BLaER1 treated with 17β-estradiol and CSF1 and Interleukin-3, amounts not matched to agents 10 nM and 100 nM (cell line): ENCODE measurements at regions not wholly inside any gene's neighbourhood (a gene's known extent, or its start where the extent isn't known, plus 50 kb on each side); places are given as distances from the start of the nearest gene placed in this dataset.
"Not testable (repeated sequence)": the region's sequence is repeated elsewhere in the genome, so short reads cannot be mapped to it uniquely, and the experiment has no call there.

Experiments
- H3K27ac ChIP-seq, 11 experiments: shearing (Covaris generic); formaldehyde crosslinking; 2 replicates each; pipeline ENCODE4 v1.8.1; 2022
- H3K27me3 ChIP-seq, 11 experiments: shearing (Covaris generic); formaldehyde crosslinking; 2 replicates each; pipeline ENCODE4 v1.8.1; 2022
- H3K36me3 ChIP-seq, 11 experiments: shearing (Covaris generic); formaldehyde crosslinking; 2 replicates each; pipeline ENCODE4 v1.8.1; 2022
- H3K4me1 ChIP-seq, 10 experiments: shearing (Covaris generic); formaldehyde crosslinking; 2 replicates each; pipeline ENCODE4 v1.8.1; 2022
- H3K4me2 ChIP-seq, 11 experiments: shearing (Covaris generic); formaldehyde crosslinking; 2 replicates each; pipeline ENCODE4 v1.8.1; 2022
- H3K4me3 ChIP-seq, 10 experiments: shearing (Covaris generic); formaldehyde crosslinking; 2 replicates each; pipeline ENCODE4 v1.8.1; 2022
- H3K9ac ChIP-seq, 11 experiments: shearing (Covaris generic); formaldehyde crosslinking; 2 replicates each; pipeline ENCODE4 v1.8.1; 2022
- H3K9me3 ChIP-seq, 11 experiments: shearing (Covaris generic); formaldehyde crosslinking; replicated peaks in 1 of 11; 2 replicates each; pipeline ENCODE4 v1.8.1; 2022
- H4K20me1 ChIP-seq, 11 experiments: shearing (Covaris generic); formaldehyde crosslinking; 2 replicates each; pipeline ENCODE4 v1.8.1; 2022
- Cebpa-rat ChIP-seq, 11 experiments: shearing (Covaris generic); IDR thresholded peaks; 2 replicates each; pipeline ENCODE4 v1.8.1; 2022

GRCh38 chr11:109062871-109063270, 359.1 kb upstream of the C11orf87 start:
- no peaks in the 10 kb centered on the region for H3K4me1 ChIP-seq
- no peaks in the 10 kb centered on the region for H3K27me3 ChIP-seq
- no peaks in the 10 kb centered on the region for H3K36me3 ChIP-seq
- H3K9me3 ChIP-seq = no peaks in the 10 kb centered on the region
- no peak overlapping the region for H3K9ac ChIP-seq
- H3K4me3 ChIP-seq = no peak overlapping the region
- H3K4me2 ChIP-seq = no peak overlapping the region
- no peaks in the 10 kb centered on the region for H4K20me1 ChIP-seq
- no peak for TF ChIP-seq Cebpa-rat (IDR thresholded peaks at IDR 0.05)
- no peak overlapping the region for H3K27ac ChIP-seq

GRCh38 chr11:109064618-109065311, 357.2 kb upstream of the C11orf87 start:
- not testable (repeated sequence) for H4K20me1 ChIP-seq, H3K4me3 ChIP-seq, H3K36me3 ChIP-seq, H3K9ac ChIP-seq, H3K27ac ChIP-seq, H3K4me2 ChIP-seq, H3K27me3 ChIP-seq, H3K9me3 ChIP-seq, H3K4me1 ChIP-seq

- no peak for TF ChIP-seq Cebpa-rat (IDR thresholded peaks at IDR 0.05)
- H3K9me3 ChIP-seq = peaks cover 0 to 11% (median 5%) of the 10 kb centered on the region in 11 experiments; a peak in 6 of 22 replicates
- H3K4me3 ChIP-seq = no peak overlapping the region
- no peaks in the 10 kb centered on the region for H4K20me1 ChIP-seq
- no peaks in the 10 kb centered on the region for H3K4me1 ChIP-seq
- no peak overlapping the region for H3K4me2 ChIP-seq
- no peak overlapping the region for H3K27ac ChIP-seq
- no peak overlapping the region for H3K9ac ChIP-seq
- no peaks in the 10 kb centered on the region for H3K36me3 ChIP-seq
- H3K27me3 ChIP-seq = no peaks in the 10 kb centered on the region
These were observed 350.7 kb upstream of the C11orf87 start for GRCh38 chr11:109071262-109071661.

DNA sequence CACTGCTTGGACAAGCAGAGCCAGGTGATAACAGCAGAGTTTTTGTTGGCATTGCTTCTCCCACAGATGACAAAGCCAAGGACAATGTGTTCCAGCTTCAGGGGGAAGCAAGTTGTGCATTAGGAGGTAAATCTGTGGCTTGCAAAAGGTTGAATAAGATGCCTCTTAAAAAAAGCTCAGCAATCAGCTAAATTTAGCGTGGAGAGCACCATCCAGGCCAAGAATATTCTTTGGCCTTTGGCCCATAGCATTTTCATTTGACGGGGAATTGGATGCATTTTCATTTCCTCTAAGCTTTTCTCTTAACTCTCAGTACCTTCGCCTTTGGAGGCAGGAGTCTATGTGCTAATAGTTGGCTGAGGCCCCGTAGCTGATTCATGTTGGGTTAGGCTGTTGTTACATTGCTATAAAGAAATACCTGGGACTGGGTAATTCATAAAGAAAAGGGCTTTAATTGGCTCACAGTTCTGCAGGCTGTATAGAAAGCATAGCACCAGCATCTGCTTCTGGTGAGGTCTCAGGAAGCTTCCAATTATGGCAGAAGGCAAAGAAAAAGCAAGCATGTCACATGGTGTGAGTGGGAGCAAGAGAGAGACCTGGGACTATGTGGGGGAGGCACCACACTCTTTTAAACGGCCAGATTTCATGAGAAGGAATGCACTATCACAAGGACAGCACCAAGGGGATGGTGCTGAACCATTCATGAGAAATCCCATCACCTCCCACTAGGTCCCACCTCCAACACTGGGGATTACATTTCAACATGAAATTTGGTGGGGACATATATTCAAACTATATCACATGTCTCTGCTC, 350.1 kb upstream of the C11orf87 start:
- no peak overlapping the region for H3K9ac ChIP-seq
- no peaks in the 10 kb centered on the region for H4K20me1 ChIP-seq
- no peak for TF ChIP-seq Cebpa-rat (IDR thresholded peaks at IDR 0.05)
- H3K27ac ChIP-seq = no peak overlapping the region
- H3K4me3 ChIP-seq = no peak overlapping the region
- peaks cover 0 to 11% (median 5%) of the 10 kb centered on the region in 11 experiments; a peak in 6 of 22 replicates for H3K9me3 ChIP-seq
- H3K4me1 ChIP-seq = no peaks in the 10 kb centered on the region
- no peaks in the 10 kb centered on the region for H3K27me3 ChIP-seq
- no peaks in the 10 kb centered on the region for H3K36me3 ChIP-seq
- H3K4me2 ChIP-seq = no peak overlapping the region

DNA sequence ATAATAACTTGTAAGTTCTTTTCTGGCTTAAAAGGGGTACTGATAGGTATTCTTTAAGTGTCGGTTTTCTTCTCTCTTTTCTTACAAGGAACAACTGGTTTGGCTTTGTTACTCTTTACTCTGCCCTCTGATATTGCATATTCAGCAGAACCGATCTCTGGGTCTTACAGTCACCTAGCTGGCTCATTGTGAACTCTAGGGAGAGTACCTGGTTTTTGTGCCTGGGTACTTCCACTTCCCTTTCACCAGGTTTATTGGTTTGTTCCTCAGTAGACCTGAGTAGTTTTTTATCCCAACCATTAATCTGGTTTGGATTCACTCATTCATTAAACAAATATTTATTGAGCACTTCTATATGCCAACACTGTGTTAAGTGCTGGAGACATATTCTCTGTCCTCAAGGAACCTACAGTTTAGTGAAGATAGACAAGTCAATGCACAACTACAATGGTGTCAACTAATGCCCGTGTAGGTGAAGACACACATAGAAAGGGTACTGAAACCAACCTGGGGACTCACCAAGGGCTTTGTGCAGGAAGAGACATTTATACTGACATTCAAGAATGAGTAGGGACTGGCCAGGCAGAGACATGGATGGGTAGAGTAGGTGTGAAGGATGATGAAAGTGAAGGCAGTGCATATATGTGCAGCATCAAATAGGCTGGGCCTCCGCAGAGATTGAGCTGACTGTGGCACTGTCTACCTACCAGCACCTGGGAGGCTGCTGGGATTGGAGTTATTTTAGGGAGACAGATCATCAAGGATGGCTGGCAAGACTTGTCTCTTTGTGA, 348.8 kb upstream of the C11orf87 start:
- Histone ChIP-seq H3K27me3 (no peaks in the 10 kb centered on the region), H3K4me2 (no peak overlapping the region), H3K4me3 (no peak overlapping the region), H3K4me1 (no peaks in the 10 kb centered on the region), H3K9me3 (peaks cover 0 to 11% (median 5%) of the 10 kb centered on the region in 11 experiments; a peak in 6 of 22 replicates), H3K27ac (no peak overlapping the region), H3K36me3 (no peaks in the 10 kb centered on the region), H4K20me1 (no peaks in the 10 kb centered on the region), H3K9ac (no peak overlapping the region)
- no peak for TF ChIP-seq Cebpa-rat (IDR thresholded peaks at IDR 0.05)

GRCh38 chr11:109075976-109076375, 346.0 kb upstream of the C11orf87 start:
- Histone ChIP-seq H4K20me1 (no peaks in the 10 kb centered on the region), H3K36me3 (no peaks in the 10 kb centered on the region), H3K27ac (no peak overlapping the region), H3K27me3 (no peaks in the 10 kb centered on the region), H3K4me1 (no peaks in the 10 kb centered on the region), H3K4me3 (no peak overlapping the region), H3K4me2 (no peak overlapping the region), H3K9ac (no peak overlapping the region), H3K9me3 (peaks cover 0 to 1% (median 0%) of the 10 kb centered on the region in 11 experiments; a peak in 2 of 22 replicates)
- TF ChIP-seq Cebpa-rat (IDR thresholded peaks at IDR 0.05) = no peak

- no peaks in the 10 kb centered on the region for H3K4me1 ChIP-seq
- H3K27me3 ChIP-seq = no peaks in the 10 kb centered on the region
- H3K4me3 ChIP-seq = no peak overlapping the region
- H3K36me3 ChIP-seq = no peaks in the 10 kb centered on the region
- no peak overlapping the region for H3K9ac ChIP-seq
- H3K9me3 ChIP-seq = no peaks in the 10 kb centered on the region
- TF ChIP-seq Cebpa-rat (IDR thresholded peaks at IDR 0.05) = no peak
- no peak overlapping the region for H3K4me2 ChIP-seq
- H4K20me1 ChIP-seq = no peaks in the 10 kb centered on the region
- H3K27ac ChIP-seq = no peak overlapping the region
These were observed 345.1 kb upstream of the C11orf87 start for GRCh38 chr11:109076870-109077269.

DNA sequence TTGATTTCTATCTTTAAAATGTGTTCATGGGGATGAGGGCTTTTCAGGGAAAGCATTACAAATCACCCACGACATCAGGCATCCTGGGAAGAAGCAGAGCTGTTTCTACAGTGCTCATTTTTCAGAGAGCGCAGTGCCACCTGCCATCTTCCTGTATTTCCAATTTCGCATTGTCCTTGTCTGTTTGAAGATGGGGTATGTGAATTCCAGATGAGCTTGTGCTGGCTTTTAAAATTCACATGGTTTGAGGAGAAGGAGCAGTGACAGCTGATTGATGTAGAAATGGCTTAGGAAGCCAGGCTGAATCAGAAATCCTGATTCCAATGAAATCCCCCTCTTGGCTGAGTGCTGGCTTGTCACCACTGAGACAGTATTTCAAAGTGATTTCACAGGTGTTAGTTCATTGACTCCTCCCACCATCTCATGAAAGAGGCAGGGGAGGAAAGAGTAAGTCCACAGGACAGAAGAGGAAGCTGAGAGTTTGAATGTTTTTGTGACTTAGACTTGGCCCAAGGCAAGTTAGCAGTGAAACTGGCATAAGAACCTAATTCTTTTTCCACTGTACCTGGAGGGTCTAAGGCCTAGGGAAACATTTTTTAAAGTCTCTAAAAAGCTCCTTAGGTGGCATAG, 344.6 kb upstream of the C11orf87 start:
- H4K20me1 ChIP-seq = no peaks in the 10 kb centered on the region
- no peak overlapping the region for H3K4me3 ChIP-seq
- no peak overlapping the region for H3K27ac ChIP-seq
- H3K4me1 ChIP-seq = no peaks in the 10 kb centered on the region
- TF ChIP-seq Cebpa-rat (IDR thresholded peaks at IDR 0.05) = no peak
- no peak overlapping the region for H3K4me2 ChIP-seq
- H3K9ac ChIP-seq = no peak overlapping the region
- H3K9me3 ChIP-seq = no peaks in the 10 kb centered on the region
- H3K36me3 ChIP-seq = no peaks in the 10 kb centered on the region
- H3K27me3 ChIP-seq = no peaks in the 10 kb centered on the region
